D721Med (cell line): ENCODE measurements at regions not wholly inside any gene's neighbourhood (a gene's known extent, or its start where the extent isn't known, plus 50 kb on each side); places are given as distances from the start of the nearest gene placed in this dataset.

ENCODE experiments used
- DNase-seq: peaks from one replicate; pipeline ENCODE4 v3.0.0; 2011; ENCODE audit warnings: low spot score; ENCODE audit not compliant: insufficient read length
- FAIRE-seq: peaks from 2 replicates; lab custom pipeline; 2011; peaks lifted over from hg19 to GRCh38; lab: Jason Lieb, UNC
- TF ChIP-seq, protein P1 (sequence below): IDR thresholded peaks from 2 replicates; pipeline ENCODE4 v1.5.1; 2012; ENCODE audit warnings: mild to moderate bottlenecking, control low read depth; ENCODE audit not compliant: insufficient read depth; ENCODE audit errors: missing control alignments

- FAIRE-seq (no peak), DNase-seq (no peak)
- TF ChIP-seq, protein P1, sequence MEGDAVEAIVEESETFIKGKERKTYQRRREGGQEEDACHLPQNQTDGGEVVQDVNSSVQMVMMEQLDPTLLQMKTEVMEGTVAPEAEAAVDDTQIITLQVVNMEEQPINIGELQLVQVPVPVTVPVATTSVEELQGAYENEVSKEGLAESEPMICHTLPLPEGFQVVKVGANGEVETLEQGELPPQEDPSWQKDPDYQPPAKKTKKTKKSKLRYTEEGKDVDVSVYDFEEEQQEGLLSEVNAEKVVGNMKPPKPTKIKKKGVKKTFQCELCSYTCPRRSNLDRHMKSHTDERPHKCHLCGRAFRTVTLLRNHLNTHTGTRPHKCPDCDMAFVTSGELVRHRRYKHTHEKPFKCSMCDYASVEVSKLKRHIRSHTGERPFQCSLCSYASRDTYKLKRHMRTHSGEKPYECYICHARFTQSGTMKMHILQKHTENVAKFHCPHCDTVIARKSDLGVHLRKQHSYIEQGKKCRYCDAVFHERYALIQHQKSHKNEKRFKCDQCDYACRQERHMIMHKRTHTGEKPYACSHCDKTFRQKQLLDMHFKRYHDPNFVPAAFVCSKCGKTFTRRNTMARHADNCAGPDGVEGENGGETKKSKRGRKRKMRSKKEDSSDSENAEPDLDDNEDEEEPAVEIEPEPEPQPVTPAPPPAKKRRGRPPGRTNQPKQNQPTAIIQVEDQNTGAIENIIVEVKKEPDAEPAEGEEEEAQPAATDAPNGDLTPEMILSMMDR = no peak
These were observed 155.8 kb downstream of the CYB561 start for GRCh38 chr17:63290351-63290750.

GRCh38 chr17:63290784-63291183, 155.3 kb downstream of the CYB561 start:
- DNase-seq = no peak
- FAIRE-seq = no peak
- TF ChIP-seq, protein P1 = no peak

DNA sequence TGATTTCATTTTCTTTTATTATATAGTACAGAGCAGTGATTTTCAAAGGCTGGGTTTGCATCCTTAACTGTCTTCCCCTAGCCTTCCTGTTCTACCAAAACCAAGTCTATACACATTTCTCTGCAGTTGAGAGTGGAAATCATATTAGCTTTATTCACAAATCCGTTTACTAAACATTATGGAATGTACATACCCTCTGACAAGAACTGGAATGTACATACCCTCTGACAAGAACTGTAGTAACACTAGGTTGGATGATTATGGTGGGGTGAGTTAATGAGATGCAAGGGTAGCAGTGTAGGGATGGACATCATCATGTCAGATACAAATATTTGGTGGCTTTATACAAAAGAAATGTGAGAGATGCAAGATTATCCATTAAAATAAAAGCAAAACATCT, 154.8 kb downstream of the CYB561 start:
- TF ChIP-seq, protein P1 = no peak
- DNase-seq = no peak
- no peak for FAIRE-seq

DNA sequence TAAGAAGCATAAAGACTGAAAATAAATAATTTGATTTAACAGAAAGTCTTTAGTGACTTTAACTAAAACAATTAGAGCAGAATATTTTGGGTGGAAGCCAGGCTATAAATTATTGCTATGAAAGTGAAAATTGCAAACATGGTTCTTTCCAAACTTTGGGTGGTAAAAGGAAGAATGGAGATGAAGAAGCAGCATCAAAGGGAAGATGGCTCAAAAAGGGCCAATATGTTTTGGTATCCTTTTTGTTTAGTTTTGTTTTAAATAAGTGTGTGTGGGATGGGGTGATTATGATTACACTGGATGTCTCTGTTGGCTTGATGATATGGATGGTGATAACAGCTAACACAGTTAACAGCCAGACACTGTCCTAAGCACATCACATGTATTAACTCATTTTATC, 153.7 kb downstream of the CYB561 start:
- DNase-seq (no peak), FAIRE-seq (no peak)
- TF ChIP-seq, protein P1 = no peak

DNA sequence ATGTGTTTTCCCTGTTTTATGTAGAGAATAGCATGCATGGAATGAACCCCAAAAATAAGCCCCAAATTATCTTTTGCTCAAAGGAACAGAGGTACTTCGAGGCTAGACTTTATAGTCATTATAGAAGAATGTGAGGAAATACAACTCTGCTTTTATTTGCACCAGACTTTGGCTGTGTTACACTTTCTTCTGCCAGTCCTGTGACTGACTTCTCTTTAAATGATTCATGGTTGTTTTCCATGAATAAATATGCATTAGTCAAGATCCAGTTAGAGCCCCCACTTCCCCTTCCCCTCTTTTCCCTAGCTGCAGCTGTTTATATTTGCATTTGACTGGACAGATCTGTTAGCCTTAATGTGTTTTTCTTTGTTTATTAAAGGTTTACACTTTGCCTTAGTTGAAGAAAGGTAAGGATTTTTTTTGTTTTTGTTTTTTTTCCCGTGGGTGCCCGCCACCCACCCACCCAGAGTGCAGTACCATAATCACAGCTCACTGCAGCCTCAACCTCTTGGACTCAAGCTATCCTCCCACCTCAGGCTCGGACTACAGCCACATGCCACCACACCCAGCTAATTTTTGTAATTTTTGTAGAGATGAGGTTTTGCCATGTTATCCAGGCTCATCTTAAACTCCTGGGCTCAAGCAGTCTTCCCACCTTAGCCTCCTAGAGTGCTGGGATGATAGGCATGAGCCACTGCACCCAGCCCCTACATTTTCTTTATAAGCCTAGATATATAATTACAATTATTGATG, 152.6 kb downstream of the CYB561 start:
- FAIRE-seq = no peak
- TF ChIP-seq, protein P1 = no peak
- no peak for DNase-seq

GRCh38 chr17:63294776-63295175, 151.3 kb downstream of the CYB561 start:
- DNase-seq (no peak), FAIRE-seq (no peak)
- TF ChIP-seq, protein P1 = no peak

DNA sequence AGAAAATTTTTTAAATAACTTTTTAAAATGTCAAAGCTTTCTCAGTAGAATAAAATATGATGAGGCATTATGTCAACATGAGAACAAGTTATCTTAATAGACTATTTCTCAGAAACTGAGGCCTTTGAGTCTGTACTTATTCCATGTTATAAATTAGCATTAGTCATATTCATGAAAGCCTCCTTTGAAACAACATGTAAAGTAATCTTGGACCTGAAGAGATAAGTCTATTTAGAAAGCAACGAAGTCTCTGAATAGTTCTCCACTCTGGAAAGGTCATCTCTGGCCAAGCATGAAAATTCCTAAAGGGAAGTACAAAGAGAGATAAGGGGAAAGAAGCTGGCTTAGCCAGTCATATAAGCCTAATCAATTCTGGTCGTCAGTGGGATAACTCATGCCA, 150.8 kb downstream of the CYB561 start:
- DNase-seq (no peak), FAIRE-seq (no peak)
- TF ChIP-seq, protein P1 = no peak
